IMR-90 (cell line): ENCODE measurements at regions not wholly inside any gene's neighbourhood (a gene's known extent, or its start where the extent isn't known, plus 50 kb on each side); places are given as distances from the start of the nearest gene placed in this dataset.
"Not testable (repeated sequence)": the region's sequence is repeated elsewhere in the genome, so short reads cannot be mapped to it uniquely, and the experiment has no call there.

Experiments
- ATAC-seq: fragments of 200-7000 bp; cut with Tn5 transposase; 2 replicates; pipeline ENCODE4 v1.9.1; 2020; ENCODE audit warnings: low read depth, mild to moderate bottlenecking, moderate library complexity
- BruUV-seq: library from RNA; stranded (reverse); fragments of 400-500 nt; replicated peaks from 2 replicates; lab custom pipeline; 2021; lab: Mats Ljungman, UMichigan
- CTCF ChIA-PET: fragments of 300-600 bp; formaldehyde crosslinking; extraction: SDS; loops from one replicate; lab custom pipeline; 2021; ENCODE audit warnings: antibody characterized with exemption; lab: Yijun Ruan, JAX
- POLR2A ChIA-PET: fragments of 300-600 bp; sonication (Branson Sonifier 250); formaldehyde crosslinking; loops from one replicate; lab custom pipeline; 2022; ENCODE audit warnings: antibody characterized with exemption; ENCODE audit not compliant: unreplicated experiment; lab: Charles Lee
- DNase-seq: peaks from one replicate; pipeline ENCODE4 v3.0.0; 2013
- H2AFZ ChIP-seq: replicated peaks from 2 replicates; pipeline ENCODE3; 2013; ENCODE audit warnings: low read length, mild to moderate bottlenecking; ENCODE audit not compliant: poor library complexity
- H2AK5ac ChIP-seq: 2 replicates; pipeline ENCODE4 v1.6.1; 2013; ENCODE audit warnings: low read depth, low read length, inconsistent platforms
- H2AK9ac ChIP-seq: replicated peaks from 2 replicates; pipeline ENCODE3; 2013; ENCODE audit warnings: mild to moderate bottlenecking, low read depth, low read length, moderate library complexity; ENCODE audit not compliant: poor library complexity
- H2BK120ac ChIP-seq: 2 replicates; pipeline ENCODE4 v1.6.1; 2013; ENCODE audit warnings: low read depth, low read length, inconsistent platforms
- H2BK15ac ChIP-seq: 3 replicates; pipeline ENCODE4 v1.6.1; 2013; ENCODE audit warnings: low read depth, low read length, inconsistent platforms
- H2BK20ac ChIP-seq: 2 replicates; pipeline ENCODE4 v1.6.1; 2013; ENCODE audit warnings: low read depth, mild to moderate bottlenecking, inconsistent platforms, low read length, moderate library complexity
- H2BK5ac ChIP-seq: 2 replicates; pipeline ENCODE4 v1.6.1; 2013; ENCODE audit warnings: mild to moderate bottlenecking, low read depth, low read length, inconsistent platforms; ENCODE audit not compliant: poor library complexity, severe bottlenecking
- H3K14ac ChIP-seq: replicated peaks from 2 replicates; pipeline ENCODE4 v1.6.1; 2013; ENCODE audit warnings: low read depth, low read length, inconsistent platforms
- H3K18ac ChIP-seq: 2 replicates; pipeline ENCODE4 v1.6.1; 2013; ENCODE audit warnings: low read depth, low read length, control low read depth
- H3K23ac ChIP-seq: 2 replicates; pipeline ENCODE4 v1.6.1; 2013; ENCODE audit warnings: low read depth, low read length, inconsistent platforms
- H3K27ac ChIP-seq: 2 replicates; pipeline ENCODE4 v1.5.1; 2013; ENCODE audit warnings: mild to moderate bottlenecking, control low read depth, low read length; ENCODE audit not compliant: insufficient read depth
- H3K27me3 ChIP-seq: 2 replicates; pipeline ENCODE4 v1.6.1; 2013; ENCODE audit warnings: low read length; ENCODE audit not compliant: control insufficient read depth, insufficient read depth
- H3K36me3 ChIP-seq: 2 replicates; pipeline ENCODE4 v1.6.1; 2013; ENCODE audit warnings: low read length, mixed read lengths; ENCODE audit not compliant: control insufficient read depth, insufficient read depth
- H3K4ac ChIP-seq: 2 replicates; pipeline ENCODE4 v1.6.1; 2013; ENCODE audit warnings: low read depth, low read length, inconsistent platforms
- H3K4me1 ChIP-seq: 2 replicates; pipeline ENCODE4 v1.6.1; 2013; ENCODE audit warnings: low read length, mixed read lengths; ENCODE audit not compliant: control insufficient read depth, insufficient read depth
- H3K4me2 ChIP-seq: 2 replicates; pipeline ENCODE4 v1.6.1; 2013; ENCODE audit warnings: low read depth, mild to moderate bottlenecking, control low read depth, low read length, moderate library complexity
- H3K4me3 ChIP-seq: 2 replicates; pipeline ENCODE4 v1.5.1; 2013; ENCODE audit warnings: low read depth, mild to moderate bottlenecking, control low read depth, low read length, moderate library complexity; ENCODE audit not compliant: insufficient read depth
- H3K56ac ChIP-seq: 2 replicates; pipeline ENCODE4 v1.6.1; 2013; ENCODE audit warnings: low read length, inconsistent platforms; ENCODE audit not compliant: insufficient read depth; ENCODE audit errors: extremely low read depth
- H3K79me1 ChIP-seq, 2 experiments: 2 replicates each; pipeline ENCODE4 v1.6.1; 2013; ENCODE audit warnings: low read length in 2 of 2, inconsistent platforms in 1 of 2, low read depth in 1 of 2
- H3K9ac ChIP-seq: 2 replicates; pipeline ENCODE4 v1.6.1; 2013; ENCODE audit warnings: low read depth, low read length, control low read depth
- H3K9me1 ChIP-seq: 2 replicates; pipeline ENCODE4 v1.6.1; 2013; ENCODE audit warnings: low read length, inconsistent platforms; ENCODE audit not compliant: insufficient read depth
- H3K9me3 ChIP-seq: 2 replicates; pipeline ENCODE4 v1.6.1; 2013; ENCODE audit warnings: low read length; ENCODE audit not compliant: control insufficient read depth, insufficient read depth
- H4K20me1 ChIP-seq: 2 replicates; pipeline ENCODE4 v1.6.1; 2013; ENCODE audit warnings: low read length, inconsistent platforms; ENCODE audit not compliant: insufficient read depth
- H4K5ac ChIP-seq: 2 replicates; pipeline ENCODE4 v1.6.1; 2013; ENCODE audit warnings: mild to moderate bottlenecking, low read depth, low read length, control low read depth
- H4K8ac ChIP-seq, 2 experiments: 2 replicates each; pipeline ENCODE4 v1.6.1; 2013; ENCODE audit warnings: low read depth in 2 of 2, low read length in 2 of 2, control low read depth in 1 of 2, inconsistent platforms in 1 of 2
- H4K91ac ChIP-seq: 2 replicates; pipeline ENCODE4 v1.6.1; 2013; ENCODE audit warnings: low read depth, low read length, inconsistent platforms; ENCODE audit not compliant: insufficient read depth
- WGBS, 2 experiments: methylation state at CpG; one replicate each; pipeline versions ENCODE4 v1.1.5 to v1.1.7; 2013; ENCODE audit warnings: missing lambda C conversion rate in 2 of 2; ENCODE audit not compliant: insufficient read length in 1 of 2; ENCODE audit errors: extremely low coverage in 2 of 2; 5-methylcytosine and 5-hydroxymethylcytosine counted together
- dilution Hi-C: fragments of 300-500 bp; cut with HindIII; formaldehyde crosslinking; loops from one replicate; pipeline ENCODE4 v1.14.3; 2018; ENCODE audit warnings: low sequenced_read_pairs; ENCODE audit not compliant: unreplicated experiment
- in situ Hi-C: fragments of 300-500 bp; cut with MboI; formaldehyde crosslinking; loops from 3 replicates; pipeline ENCODE4 v1.14.3; 2019; ENCODE audit warnings: low sequenced_read_pairs, inconsistent platforms, mixed read lengths
- intact Hi-C: fragments of 100-400 bp; cut with micrococcal nuclease; formaldehyde crosslinking; loops from 2 replicates; pipeline ENCODE4 v1.10.0; 2022

DNA sequence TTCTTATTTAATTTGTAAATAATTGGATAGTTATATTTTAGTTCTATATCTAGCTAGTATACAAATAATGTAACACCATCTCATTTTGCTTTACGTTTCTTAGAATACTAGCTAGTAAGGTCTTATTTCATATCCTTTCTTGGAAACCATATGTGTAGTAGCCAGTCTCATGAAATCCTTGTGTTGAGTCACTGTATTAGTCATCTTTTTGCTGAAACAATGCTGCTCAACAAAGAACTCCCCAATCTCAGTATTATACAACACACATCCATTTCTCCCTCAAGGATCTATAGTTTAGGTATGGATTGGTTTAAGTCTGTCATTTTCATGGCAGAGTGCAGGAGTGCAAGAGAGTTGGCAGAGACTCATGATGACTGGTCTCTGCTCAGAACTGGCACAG is 185.2 kb upstream of the NBPF9 start:
- in situ Hi-C loops, H2BK120ac ChIP-seq, CTCF ChIA-PET, intact Hi-C loops, H4K5ac ChIP-seq, H2BK20ac ChIP-seq, H3K9me1 ChIP-seq, DNase-seq, H3K56ac ChIP-seq, H3K23ac ChIP-seq, H2BK15ac ChIP-seq, H3K4me2 ChIP-seq, H3K4me3 ChIP-seq, H2AK9ac ChIP-seq, H3K27ac ChIP-seq, H4K20me1 ChIP-seq, H3K18ac ChIP-seq, H3K9me3 ChIP-seq, POLR2A ChIA-PET, H4K8ac ChIP-seq, H3K79me1 ChIP-seq, H3K27me3 ChIP-seq, H3K4me1 ChIP-seq, H3K9ac ChIP-seq, BruUV-seq, H3K4ac ChIP-seq, H3K36me3 ChIP-seq, H2BK5ac ChIP-seq, H2AFZ ChIP-seq, H2AK5ac ChIP-seq, H3K14ac ChIP-seq, dilution Hi-C loops, H4K91ac ChIP-seq: not testable (repeated sequence)
- no CpG with 5 or more reads among the region's 1 CpG for WGBS, 2 experiments
- ATAC-seq = peak; percentile 42

DNA sequence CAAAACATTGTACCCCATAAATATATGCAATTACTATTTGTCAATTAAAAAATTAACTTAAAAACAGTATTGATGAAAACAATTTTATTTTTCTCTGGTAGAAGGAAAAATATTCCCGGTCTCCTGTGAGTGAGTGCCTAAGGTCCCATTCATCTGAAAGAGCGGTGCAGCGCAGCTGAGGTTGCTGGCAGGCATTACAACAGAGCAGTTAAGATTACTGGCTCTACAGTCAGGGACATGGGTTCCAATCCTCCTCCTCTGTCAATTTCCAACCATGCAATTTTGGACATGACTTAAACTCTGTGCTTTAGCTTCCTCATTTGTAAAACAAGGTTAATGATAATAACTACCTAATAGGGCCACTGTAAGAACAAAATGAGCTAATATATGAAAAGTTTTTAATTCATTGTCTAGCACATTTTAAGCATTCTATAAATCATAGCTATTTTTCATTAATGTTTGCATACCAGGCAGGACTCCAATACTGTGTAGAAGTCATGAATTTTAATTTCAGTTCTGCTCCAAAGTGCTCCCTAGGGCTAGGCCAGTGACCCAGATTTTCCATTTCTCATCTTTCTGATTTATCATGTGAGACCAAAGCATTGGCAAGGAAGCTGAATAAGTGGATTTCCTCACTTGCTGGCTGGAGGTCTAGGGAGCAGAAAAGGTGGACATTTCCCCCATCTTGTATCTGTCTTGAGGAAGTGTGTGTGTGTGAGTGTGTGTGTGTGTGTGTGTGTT is 174.2 kb upstream of the NBPF19 start:
- H2BK15ac ChIP-seq, H3K9me1 ChIP-seq, H2BK20ac ChIP-seq, H2AFZ ChIP-seq, H3K36me3 ChIP-seq, H3K79me1 ChIP-seq, H4K91ac ChIP-seq, in situ Hi-C loops, H3K14ac ChIP-seq, POLR2A ChIA-PET, H3K4me1 ChIP-seq, DNase-seq, H3K18ac ChIP-seq, H3K27me3 ChIP-seq, dilution Hi-C loops, H3K27ac ChIP-seq, H2AK5ac ChIP-seq, H3K56ac ChIP-seq, H2BK5ac ChIP-seq, H3K23ac ChIP-seq, H3K4me3 ChIP-seq, H3K9ac ChIP-seq, ATAC-seq, H3K4ac ChIP-seq, H4K20me1 ChIP-seq, H4K8ac ChIP-seq, CTCF ChIA-PET, H2BK120ac ChIP-seq, H2AK9ac ChIP-seq, H3K9me3 ChIP-seq, H3K4me2 ChIP-seq, BruUV-seq, H4K5ac ChIP-seq, intact Hi-C loops: not testable (repeated sequence)
- WGBS, 2 experiments = no CpG with 5 or more reads among the region's 3 CpGs
